ENCODE measurements at regions not wholly inside any gene's neighbourhood (a gene's known extent, or its start where the extent isn't known, plus 50 kb on each side); places are given as distances from the start of the nearest gene placed in this dataset.

GRCh38 chr4:159765382-159765781, 662.5 kb downstream of the RAPGEF2 start:
- no peak for DNase-seq
- H3K36me3 ChIP-seq (replicated peaks; ENCODE audit: insufficient read depth, low read length) = no peaks in the 10 kb centered on the region
- no peaks in the 10 kb centered on the region for H3K9me2 ChIP-seq (replicated peaks; ENCODE audit: insufficient read depth, low read length)
- no peaks in the 10 kb centered on the region for H3K79me2 ChIP-seq (ENCODE audit: low read length)
- no peaks in the 10 kb centered on the region for H3F3A ChIP-seq (ENCODE audit: insufficient read depth, low read length)
- H2AFZ ChIP-seq (ENCODE audit: low read length) = no peak overlapping the region
- H3K9ac ChIP-seq (ENCODE audit: low read length) = no peak overlapping the region
- H3K9me3 ChIP-seq (replicated peaks; ENCODE audit: insufficient read depth, low read length) = no peaks in the 10 kb centered on the region
- no peak overlapping the region for H3K4me3 ChIP-seq (ENCODE audit: low read length)
- H3K4me2 ChIP-seq (ENCODE audit: low read depth, low read length) = no peak overlapping the region
- H3K27ac ChIP-seq (ENCODE audit: low read length) = no peak overlapping the region
- TF ChIP-seq CTCF (IDR thresholded peaks at IDR 0.05; ENCODE audit: low read length) (no peak), EZH2 (optimal IDR thresholded peaks at IDR 0.05; ENCODE audit: low read depth, low read length) (no peak), EZH2phosphoT487 (IDR thresholded peaks at IDR 0.05; ENCODE audit: low read length) (no peak)
- H3K4me1 ChIP-seq (ENCODE audit: low read length) = no peaks in the 10 kb centered on the region
- H3K27me3 ChIP-seq (replicated peaks; ENCODE audit: insufficient read depth, low read length) = no peaks in the 10 kb centered on the region
- H4K20me1 ChIP-seq (ENCODE audit: insufficient read depth, low read length) = no peaks in the 10 kb centered on the region

GRCh38 chr4:159766241-159766640, 663.4 kb downstream of the RAPGEF2 start:
- no peak for DNase-seq
- H2AFZ ChIP-seq (ENCODE audit: low read length) = no peak overlapping the region
- no peak overlapping the region for H3K27ac ChIP-seq (ENCODE audit: low read length)
- no peaks in the 10 kb centered on the region for H3K9me2 ChIP-seq (replicated peaks; ENCODE audit: insufficient read depth, low read length)
- no peaks in the 10 kb centered on the region for H3K79me2 ChIP-seq (ENCODE audit: low read length)
- H3K9me3 ChIP-seq (replicated peaks; ENCODE audit: insufficient read depth, low read length) = no peaks in the 10 kb centered on the region
- H3K4me1 ChIP-seq (ENCODE audit: low read length) = no peaks in the 10 kb centered on the region
- H3K4me3 ChIP-seq (ENCODE audit: low read length) = no peak overlapping the region
- no peaks in the 10 kb centered on the region for H3K36me3 ChIP-seq (replicated peaks; ENCODE audit: insufficient read depth, low read length)
- TF ChIP-seq EZH2 (optimal IDR thresholded peaks at IDR 0.05; ENCODE audit: low read depth, low read length) (no peak), EZH2phosphoT487 (IDR thresholded peaks at IDR 0.05; ENCODE audit: low read length) (no peak), CTCF (IDR thresholded peaks at IDR 0.05; ENCODE audit: low read length) (no peak)
- no peaks in the 10 kb centered on the region for H3F3A ChIP-seq (ENCODE audit: insufficient read depth, low read length)
- H3K9ac ChIP-seq (ENCODE audit: low read length) = no peak overlapping the region
- no peaks in the 10 kb centered on the region for H3K27me3 ChIP-seq (replicated peaks; ENCODE audit: insufficient read depth, low read length)
- H3K4me2 ChIP-seq (ENCODE audit: low read depth, low read length) = no peak overlapping the region
- no peaks in the 10 kb centered on the region for H4K20me1 ChIP-seq (ENCODE audit: insufficient read depth, low read length)

- Histone ChIP-seq H3K4me1 (ENCODE audit: low read length) (no peaks in the 10 kb centered on the region), H3K9me2 (replicated peaks; ENCODE audit: insufficient read depth, low read length) (no peaks in the 10 kb centered on the region), H3F3A (ENCODE audit: insufficient read depth, low read length) (no peaks in the 10 kb centered on the region), H3K9me3 (replicated peaks; ENCODE audit: insufficient read depth, low read length) (no peaks in the 10 kb centered on the region), H3K27me3 (replicated peaks; ENCODE audit: insufficient read depth, low read length) (no peaks in the 10 kb centered on the region), H4K20me1 (ENCODE audit: insufficient read depth, low read length) (no peaks in the 10 kb centered on the region), H3K4me3 (ENCODE audit: low read length) (no peak overlapping the region), H3K9ac (ENCODE audit: low read length) (no peak overlapping the region), H2AFZ (ENCODE audit: low read length) (no peak overlapping the region), H3K27ac (ENCODE audit: low read length) (no peak overlapping the region), H3K36me3 (replicated peaks; ENCODE audit: insufficient read depth, low read length) (no peaks in the 10 kb centered on the region), H3K4me2 (ENCODE audit: low read depth, low read length) (no peak overlapping the region), H3K79me2 (ENCODE audit: low read length) (no peaks in the 10 kb centered on the region)
- no peak for DNase-seq
- TF ChIP-seq CTCF (IDR thresholded peaks at IDR 0.05; ENCODE audit: low read length) (no peak), EZH2 (optimal IDR thresholded peaks at IDR 0.05; ENCODE audit: low read depth, low read length) (no peak), EZH2phosphoT487 (IDR thresholded peaks at IDR 0.05; ENCODE audit: low read length) (no peak)
Measured at GRCh38 chr4:159767406-159767805, 664.5 kb downstream of the RAPGEF2 start.

Measured in MM.1S (cell line).